GM21825 (cell line): ENCODE measurements at regions not wholly inside any gene's neighbourhood (a gene's known extent, or its start where the extent isn't known, plus 50 kb on each side); places are given as distances from the start of the nearest gene placed in this dataset.

Source experiments
- ATAC-seq: cut with Tn5 transposase; IDR thresholded peaks from one replicate; pipeline ENCODE4 v1.9.1; 2021; ENCODE audit warnings: mild to moderate bottlenecking, moderate library complexity; ENCODE audit not compliant: unreplicated experiment

- ATAC-seq = no peak
Observed at GRCh38 chr10:83955406-83955805, 183.9 kb upstream of the GHITM start.

GRCh38 chr10:83957168-83957947 lies 182.0 kb upstream of the GHITM start:
- ATAC-seq = no peak

- no peak for ATAC-seq
Observed at GRCh38 chr10:83959328-83959727, 180.0 kb upstream of the GHITM start.

- no peak for ATAC-seq
Observed at GRCh38 chr10:83960125-83960524, 179.2 kb upstream of the GHITM start.

- no peak for ATAC-seq
Observed at GRCh38 chr10:83961620-83962019, 177.7 kb upstream of the GHITM start.

- ATAC-seq = no peak
Observed at GRCh38 chr10:83963446-83963845, 175.9 kb upstream of the GHITM start.

GRCh38 chr10:83965473-83965872 lies 173.8 kb upstream of the GHITM start:
- no peak for ATAC-seq

GRCh38 chr10:83968052-83968451 lies 171.3 kb upstream of the GHITM start:
- ATAC-seq = no peak

- no peak for ATAC-seq
Observed at GRCh38 chr10:83978681-83979383, 160.5 kb upstream of the GHITM start.

- ATAC-seq = no peak
Observed at GRCh38 chr10:83982812-83983211, 156.5 kb upstream of the GHITM start.

GRCh38 chr10:83983578-83984255 lies 155.6 kb upstream of the GHITM start:
- ATAC-seq = no peak

- ATAC-seq = no peak
Observed at GRCh38 chr10:83984256-83984640, 155.1 kb upstream of the GHITM start.

GRCh38 chr10:83986800-83987199 lies 152.5 kb upstream of the GHITM start:
- ATAC-seq = no peak

- no peak for ATAC-seq
Observed at GRCh38 chr10:83987216-83987615, 152.1 kb upstream of the GHITM start.

GRCh38 chr10:83988435-83988834 lies 150.9 kb upstream of the GHITM start:
- ATAC-seq = no peak

- ATAC-seq = peak; percentile 94
Observed at GRCh38 chr10:83990126-83990525, 149.2 kb upstream of the GHITM start.

GRCh38 chr10:83991986-83992753 lies 147.1 kb upstream of the GHITM start:
- no peak for ATAC-seq

- ATAC-seq = no peak
Observed at GRCh38 chr10:83994325-83994724, 145.0 kb upstream of the GHITM start.

- no peak for ATAC-seq
Observed at GRCh38 chr10:83995738-83996331, 143.5 kb upstream of the GHITM start.

GRCh38 chr10:84004221-84004620 lies 135.1 kb upstream of the GHITM start:
- no peak for ATAC-seq

GRCh38 chr10:84005403-84005802 lies 133.9 kb upstream of the GHITM start:
- no peak for ATAC-seq
